GM19239 (cell line): ENCODE measurements at regions not wholly inside any gene's neighbourhood (a gene's known extent, or its start where the extent isn't known, plus 50 kb on each side); places are given as distances from the start of the nearest gene placed in this dataset.
"Not testable (repeated sequence)": the region's sequence is repeated elsewhere in the genome, so short reads cannot be mapped to it uniquely, and the experiment has no call there.

ENCODE experiments used
- DNase-seq: peaks from one replicate; pipeline ENCODE4 v3.0.0; 2011; ENCODE audit warnings: low spot score; ENCODE audit not compliant: insufficient read length
- FAIRE-seq: peaks from 2 replicates; lab custom pipeline; 2011; peaks lifted over from hg19 to GRCh38; lab: Jason Lieb, UNC

DNA sequence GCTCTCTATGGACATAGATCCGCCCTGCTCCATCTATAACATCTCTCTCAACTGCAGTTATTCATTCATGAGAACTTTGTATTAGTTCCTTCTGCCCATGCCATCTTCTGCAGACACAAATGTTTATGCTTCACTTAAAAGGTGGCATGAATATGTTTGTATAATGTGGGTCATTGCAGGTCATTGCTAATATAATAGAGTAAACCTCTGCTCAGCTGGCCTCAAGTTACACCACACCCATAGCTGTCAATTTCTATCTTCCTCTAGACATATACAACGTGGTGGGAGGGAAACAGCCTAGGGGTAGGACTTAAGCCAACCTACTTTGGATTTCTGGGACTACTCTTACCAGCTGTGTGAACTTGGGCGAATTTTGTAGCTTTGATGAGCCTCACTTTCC lies 129.8 kb downstream of the ATXN3L start:
- DNase-seq = no peak
- no peak for FAIRE-seq

DNA sequence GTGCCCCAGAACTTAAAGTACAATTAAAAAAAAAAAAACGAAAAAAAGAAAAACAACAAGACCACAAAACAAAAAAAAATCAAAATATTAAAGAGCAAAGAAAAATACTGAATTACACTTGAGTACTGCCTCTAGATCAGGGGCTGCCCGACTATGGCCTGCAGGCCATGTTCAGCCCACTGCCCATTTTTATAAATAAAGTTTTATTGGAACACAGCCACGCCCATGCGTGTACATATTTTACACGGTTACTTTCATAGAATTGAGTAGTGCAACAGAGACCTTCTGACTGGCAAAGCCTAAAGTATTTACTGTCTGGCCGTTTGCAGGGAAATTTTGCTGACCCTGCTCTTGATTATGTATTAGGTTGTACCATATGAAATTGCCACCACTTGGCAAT lies 130.5 kb downstream of the ATXN3L start:
- FAIRE-seq (no peak), DNase-seq (no peak)

DNA sequence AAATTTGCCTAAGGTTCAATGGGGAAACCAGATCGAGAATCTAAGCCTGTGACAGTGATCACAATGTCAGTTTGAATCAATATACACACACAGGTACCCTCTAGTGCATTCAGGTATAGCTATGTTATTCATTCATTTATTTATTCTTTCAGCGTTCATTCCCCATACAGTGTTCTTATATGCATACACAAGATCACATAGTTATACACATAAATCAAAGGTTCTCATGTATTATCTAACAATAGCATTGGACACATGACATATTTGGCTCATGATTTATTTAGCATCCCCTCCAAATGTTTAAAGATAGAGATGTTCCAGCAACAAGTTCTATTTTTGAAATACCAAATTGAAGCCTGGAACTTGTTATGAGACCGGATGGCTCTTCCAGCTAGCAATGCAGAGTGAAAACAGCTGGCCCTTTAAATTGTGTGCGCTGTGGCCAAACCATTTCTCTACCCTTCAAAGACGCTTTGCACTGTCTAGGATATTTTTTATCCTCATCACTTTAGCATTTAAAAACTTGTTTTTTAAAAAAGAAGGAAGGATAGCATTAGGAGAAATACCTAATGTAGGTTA lies 131.0 kb downstream of the ATXN3L start:
- no peak for DNase-seq
- FAIRE-seq = no peak

DNA sequence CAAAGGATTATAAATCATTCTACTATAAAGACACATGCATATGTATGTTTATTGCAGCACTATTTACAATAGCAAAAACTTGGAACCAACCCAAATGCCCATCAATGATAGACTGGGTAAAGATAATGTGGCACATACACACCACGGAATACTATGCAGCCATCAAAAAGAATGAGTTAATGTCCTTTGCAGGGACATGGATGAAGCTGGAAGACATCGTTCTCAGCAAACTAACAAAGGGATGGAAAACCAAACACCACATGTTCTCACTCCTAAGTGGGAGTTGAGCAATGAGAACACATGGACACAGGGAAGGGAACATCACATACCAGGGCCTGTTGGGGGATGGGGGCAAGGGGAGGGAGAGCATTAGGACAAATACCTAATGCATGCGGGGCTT lies 133.2 kb downstream of the ATXN3L start:
- not testable (repeated sequence) for FAIRE-seq, DNase-seq

DNA sequence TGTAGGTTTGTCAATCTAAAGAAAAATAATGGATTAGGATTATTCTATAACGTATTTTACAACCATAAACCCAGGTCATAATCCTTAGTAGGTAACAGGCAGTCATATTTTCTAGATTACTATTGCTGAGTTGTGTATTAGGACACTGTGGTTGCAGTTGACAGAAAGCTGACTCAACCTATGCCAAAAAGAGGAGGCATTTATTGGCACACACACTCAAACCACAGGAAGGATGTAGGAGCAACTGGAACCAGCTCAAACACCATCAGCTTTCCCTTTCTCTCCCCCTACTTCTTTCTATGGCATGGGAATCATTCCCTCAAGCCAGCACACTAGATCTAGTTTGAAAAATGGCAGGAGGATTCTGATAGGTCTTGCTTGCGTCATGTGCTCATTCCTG lies 136.4 kb upstream of the FAM9C start:
- FAIRE-seq (no peak), DNase-seq (no peak)

DNA sequence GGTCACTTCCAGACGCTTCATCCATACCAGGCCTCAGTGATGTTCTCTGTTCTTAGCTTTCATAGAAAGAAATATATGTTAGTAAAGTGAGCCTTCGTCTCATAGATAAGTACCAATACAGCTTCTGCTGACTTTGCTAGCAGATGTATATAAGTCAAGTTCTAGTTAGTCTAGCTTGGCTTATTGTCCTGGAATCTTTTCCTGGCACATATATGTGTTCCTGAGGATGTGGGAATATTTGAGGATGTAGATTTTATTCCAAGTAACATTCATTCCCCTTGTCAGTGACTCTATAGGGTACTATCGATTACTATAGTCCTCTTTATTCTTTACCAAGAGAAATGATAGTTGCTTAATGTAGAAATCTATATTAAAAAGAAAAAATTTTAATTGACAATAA lies 135.2 kb upstream of the FAM9C start:
- FAIRE-seq = no peak
- no peak for DNase-seq

DNA sequence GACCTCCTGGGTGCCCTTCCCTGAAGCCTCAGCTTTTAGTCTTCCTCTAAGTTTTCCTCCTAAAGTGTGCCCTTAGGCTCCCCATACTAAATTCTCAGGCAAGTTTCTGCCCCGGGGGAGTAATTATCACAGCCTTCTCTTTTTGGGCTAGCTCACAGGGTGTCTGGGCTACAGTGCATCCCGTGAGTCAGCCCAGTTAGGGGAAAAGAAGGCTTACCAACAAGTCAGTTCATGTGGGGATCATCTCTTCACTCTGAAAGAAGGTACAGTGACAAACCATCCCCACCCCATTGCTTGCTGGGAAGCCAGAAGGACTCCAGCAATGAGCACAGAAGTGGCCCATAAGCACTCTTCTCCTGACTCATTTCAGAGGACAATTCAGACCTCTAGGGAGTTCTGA lies 134.7 kb upstream of the FAM9C start:
- DNase-seq (no peak), FAIRE-seq (no peak)

DNA sequence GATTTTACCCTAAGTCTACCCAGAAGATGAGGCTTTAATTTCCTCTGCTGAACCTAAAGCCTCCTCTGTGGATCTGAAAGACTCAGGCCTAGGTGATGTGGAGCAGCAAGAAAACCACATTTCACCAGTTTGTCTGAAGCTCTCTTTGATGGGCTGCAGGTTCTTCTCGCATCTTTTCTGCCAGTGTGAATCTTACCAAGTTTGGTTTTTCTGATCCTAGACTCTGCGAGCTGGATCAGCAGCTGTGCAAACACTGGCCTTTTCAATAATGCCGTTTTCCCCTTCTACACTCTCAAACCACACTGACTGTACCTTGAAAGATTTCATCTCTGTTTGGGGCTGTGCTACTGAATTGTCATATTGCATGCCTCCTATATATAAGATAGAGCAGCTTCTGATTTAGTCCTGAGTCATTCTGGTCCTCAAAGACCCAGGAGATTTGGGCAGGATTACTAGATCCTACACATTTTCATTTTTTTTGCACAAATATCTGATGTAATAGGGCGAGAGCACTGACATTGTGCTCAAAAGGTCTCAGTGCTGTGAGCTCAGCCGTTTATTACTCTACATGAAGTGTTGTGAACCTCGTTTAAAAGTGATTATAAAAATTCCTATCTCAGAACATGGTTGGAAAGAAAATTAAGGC lies 133.6 kb upstream of the FAM9C start:
- FAIRE-seq (no peak), DNase-seq (no peak)

DNA sequence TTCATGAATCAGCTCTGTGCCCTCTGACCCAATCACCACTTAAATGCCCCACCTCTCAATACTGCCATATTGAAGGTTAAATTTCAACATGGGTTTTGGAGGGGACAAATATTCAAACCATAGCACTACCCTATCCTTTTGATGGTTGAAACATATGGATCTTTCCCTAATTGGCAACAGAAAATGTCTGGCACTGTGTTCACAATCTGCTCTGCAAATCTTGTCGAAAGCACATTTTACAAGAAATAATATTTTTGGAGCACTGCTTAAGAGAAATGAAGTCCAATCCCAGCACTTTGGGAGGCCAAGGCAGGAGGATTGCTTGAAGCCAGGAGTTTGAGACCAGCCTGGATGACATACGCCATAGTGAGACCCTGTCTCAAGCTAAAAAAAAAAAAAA lies 130.6 kb upstream of the FAM9C start:
- no peak for DNase-seq
- no peak for FAIRE-seq

DNA sequence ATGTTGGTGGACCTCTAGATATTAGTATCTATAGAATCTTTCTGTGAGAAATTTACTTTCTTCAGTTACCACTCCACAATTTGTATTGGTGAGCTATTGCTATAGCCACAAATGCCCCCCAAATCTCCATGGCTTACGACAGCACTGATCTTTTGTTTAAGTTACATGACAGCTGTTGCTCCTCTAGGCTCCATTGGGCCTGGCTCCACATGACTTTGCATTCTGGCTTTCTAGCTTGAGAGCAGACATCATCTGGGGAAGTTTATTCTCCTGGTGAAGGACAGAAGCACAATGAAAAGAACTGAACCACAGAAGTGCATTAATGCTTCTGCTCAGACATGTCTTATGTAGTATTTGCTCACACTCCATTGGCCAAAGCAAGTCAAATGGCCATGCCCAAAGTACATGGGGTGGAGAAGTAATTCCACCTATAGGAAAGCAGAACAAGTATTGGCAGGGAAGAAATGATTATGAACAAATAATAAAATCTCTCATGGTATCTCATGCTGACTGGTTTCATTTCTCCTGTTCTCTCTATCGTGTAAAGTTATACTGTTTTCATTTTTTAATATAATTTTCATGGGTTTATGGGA lies 126.6 kb upstream of the FAM9C start:
- DNase-seq = no peak
- peak; percentile 74 for FAIRE-seq

DNA sequence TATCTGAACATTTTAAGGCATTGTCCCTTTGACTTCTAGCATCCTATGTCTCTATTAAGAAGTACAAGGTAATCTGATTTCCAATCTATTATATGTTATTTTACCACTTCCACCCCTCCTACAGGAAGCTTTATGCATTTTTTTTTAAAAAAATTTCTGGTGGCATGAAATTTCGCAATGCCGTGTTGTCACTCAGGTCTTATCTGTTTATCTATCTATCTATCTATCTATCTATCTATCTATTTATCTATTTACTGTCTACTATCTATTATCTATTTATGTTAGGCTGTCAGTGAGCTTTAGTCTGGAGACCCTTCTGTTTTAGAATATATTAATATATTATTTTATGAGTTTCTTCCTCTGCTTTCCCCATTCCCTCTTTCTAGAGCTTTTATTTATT lies 125.3 kb upstream of the FAM9C start:
- DNase-seq = no peak
- FAIRE-seq = no peak

DNA sequence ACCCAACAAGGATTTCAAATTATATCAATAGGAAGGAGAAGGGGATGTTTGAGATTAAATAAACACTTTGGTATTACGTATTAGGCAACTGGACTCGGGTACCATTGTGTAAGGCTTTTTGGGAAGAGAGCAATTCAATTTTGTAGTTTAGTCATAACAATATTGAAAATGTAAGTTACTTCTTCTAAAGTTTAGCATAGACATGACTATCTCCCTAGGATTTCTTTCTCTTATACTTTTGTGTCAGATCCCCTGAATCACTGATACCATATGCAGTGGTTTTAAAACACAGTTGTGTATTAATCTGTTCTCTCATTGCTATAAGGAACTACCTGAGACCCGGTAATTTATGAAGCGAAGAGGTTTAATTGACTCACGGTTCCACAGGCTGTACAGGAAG lies 123.8 kb upstream of the FAM9C start:
- FAIRE-seq (peak; percentile 65), DNase-seq (no peak)

DNA sequence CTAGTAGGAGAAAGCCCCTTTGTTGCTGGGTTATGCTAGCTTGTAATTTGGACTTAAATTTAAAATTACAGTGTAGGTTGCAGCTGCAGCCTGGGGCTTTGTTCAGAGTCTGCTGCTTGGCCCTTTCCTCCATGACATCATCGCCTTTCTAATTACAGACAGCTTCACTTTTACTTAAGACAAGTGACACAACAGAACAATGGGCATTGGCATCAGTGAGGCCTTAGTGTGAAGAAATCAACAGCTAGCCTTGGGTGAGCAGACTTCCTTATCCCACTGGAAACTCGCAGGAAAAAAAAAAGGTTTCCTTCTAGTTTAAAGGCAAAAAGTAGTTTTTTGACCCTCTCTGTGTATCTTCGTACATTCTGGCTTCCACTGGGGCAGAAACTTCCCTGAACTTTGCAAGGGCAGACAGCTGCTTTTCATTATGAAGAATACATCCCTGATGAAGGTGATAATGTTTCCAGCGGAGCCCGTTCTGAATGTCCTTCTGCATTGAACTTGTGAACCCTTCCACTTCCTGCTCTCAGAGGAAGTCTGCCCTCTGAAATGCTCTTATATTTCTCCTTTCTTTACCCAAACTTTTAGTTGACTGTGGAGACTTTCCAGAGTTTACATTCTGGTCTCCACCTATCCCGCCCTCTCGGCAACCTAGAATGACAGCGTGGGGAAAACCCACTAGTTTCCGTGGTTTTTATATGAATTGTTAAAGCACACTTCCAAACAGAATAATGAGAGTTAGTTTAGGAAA lies 123.2 kb upstream of the FAM9C start:
- FAIRE-seq = peak; percentile 87
- DNase-seq = no peak

DNA sequence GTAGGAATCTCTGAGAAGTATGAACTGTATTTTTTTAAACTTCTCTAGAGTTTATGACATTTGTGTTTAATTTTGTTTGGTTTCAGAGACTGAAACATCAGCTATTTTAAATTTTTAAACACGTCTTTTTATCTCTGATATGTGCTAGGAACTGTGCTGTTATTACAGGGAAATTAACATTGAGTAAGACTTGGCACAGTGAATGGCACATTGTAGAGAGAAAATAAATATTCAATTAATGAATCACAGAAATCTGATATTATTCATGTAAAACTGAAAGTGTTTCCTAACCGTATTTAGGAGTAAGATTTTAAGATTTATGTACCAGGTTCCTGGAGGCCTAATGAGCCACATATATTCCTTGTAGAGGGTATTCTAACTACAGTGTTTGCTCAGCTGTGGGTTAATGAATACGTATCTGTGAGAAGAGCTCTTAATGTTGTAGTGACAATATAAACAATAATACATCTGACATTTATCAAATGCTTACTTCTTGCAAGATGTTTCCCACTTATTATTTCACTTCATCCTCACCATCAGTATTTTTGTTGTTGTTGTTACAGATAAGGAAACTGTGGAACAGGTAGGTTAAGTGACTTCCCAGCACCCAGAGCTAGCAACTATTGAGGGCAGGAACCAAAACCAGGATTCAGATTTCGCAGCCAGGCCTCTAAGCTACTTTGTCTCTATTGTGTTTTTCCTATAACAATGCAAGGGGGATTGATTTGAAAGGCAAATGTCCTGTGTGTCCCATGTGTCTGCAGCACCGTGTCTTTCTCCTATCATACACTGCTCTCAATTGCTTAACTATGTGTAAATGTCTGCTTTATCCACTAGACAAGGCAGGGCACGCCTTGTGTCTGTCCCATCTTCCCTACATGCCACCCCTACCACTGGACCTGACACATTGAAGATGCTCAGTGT lies 121.1 kb upstream of the FAM9C start:
- FAIRE-seq (no peak), DNase-seq (no peak)

DNA sequence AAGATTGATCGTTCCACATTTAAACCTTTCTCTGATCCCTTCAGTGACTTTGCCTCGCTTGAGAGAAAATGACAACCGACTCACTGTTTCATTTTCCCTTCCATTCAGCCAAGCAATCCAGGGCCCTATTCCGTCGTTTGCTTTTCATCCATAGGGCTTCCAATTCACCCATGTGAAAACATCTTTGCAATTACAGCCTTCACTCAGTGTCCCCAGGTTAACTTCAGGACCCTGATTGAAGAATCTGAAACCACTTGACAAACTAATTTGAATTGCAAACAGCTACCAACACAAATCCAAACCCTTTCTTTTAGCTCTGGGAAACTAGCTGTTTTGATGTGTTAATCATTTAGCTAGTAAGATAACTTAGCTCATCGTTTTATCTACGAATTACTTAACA lies 120.2 kb upstream of the FAM9C start:
- FAIRE-seq (no peak), DNase-seq (no peak)

DNA sequence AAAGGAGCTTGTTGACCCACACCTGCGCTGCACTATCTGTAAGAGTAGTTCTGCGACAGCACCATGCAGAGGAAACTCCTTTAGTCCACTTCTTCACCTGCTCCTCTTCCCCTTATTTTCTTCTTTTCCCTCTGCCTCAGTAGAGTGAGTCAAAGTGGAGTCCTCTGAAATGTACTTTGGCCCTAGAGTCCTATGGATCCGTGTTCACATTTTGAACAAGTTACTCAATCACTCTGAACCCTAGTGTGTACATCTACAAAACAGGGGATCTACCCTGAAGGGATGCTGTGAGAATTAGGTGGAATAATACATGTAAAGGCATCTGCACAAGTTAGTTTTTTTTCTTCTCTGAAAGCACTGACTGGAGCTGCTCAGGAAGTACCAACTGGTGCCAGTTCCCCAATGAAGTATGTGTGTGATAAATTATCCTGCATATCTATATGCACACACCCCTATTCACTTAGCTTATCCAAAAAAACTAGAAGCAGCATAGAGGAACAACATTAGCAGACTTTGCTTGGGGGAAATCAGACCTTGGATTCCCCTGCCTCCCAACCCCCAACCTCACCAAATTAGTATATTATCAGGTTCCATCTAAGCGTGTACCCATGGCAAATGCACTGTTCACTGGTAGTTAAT lies 118.5 kb upstream of the FAM9C start:
- DNase-seq = no peak
- FAIRE-seq = no peak

DNA sequence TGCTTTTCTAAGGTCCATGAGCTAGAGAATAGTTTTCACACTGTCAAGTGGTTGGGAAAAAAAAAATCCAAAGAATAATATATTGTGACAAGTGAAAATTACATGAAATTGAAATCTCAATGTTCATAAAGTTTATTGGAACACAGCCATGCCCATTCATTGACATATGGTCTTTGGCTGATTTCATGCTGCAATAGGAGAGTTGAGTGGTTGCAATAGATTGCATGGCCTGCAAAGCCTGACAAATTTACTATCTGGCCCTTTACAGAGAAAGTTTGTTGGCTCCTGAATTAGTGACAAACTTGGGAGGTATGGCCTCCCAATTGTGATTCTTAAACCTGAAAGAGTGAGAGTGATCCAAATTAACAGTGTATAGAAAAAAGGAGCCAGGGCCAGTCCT lies 115.5 kb upstream of the FAM9C start:
- DNase-seq (no peak), FAIRE-seq (no peak)

DNA sequence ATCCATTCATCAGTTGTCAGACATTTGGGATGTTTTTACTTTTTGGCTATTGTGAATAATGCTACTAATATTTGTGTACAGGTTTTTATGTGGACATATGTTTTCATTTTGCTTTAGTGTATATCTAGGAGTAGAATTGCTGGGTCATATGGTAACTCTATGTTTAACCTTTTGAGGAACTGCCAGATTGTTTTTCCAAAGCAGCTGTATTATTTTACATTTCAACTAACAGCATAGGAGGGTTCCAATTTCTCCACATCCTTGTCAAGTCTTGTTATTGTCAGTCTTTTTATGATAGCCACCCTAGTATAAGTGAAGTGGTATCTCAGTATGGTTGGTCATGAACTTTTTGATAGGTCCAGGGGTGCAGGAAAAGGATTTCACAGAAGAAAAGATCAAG lies 114.5 kb upstream of the FAM9C start:
- DNase-seq (no peak), FAIRE-seq (no peak)

DNA sequence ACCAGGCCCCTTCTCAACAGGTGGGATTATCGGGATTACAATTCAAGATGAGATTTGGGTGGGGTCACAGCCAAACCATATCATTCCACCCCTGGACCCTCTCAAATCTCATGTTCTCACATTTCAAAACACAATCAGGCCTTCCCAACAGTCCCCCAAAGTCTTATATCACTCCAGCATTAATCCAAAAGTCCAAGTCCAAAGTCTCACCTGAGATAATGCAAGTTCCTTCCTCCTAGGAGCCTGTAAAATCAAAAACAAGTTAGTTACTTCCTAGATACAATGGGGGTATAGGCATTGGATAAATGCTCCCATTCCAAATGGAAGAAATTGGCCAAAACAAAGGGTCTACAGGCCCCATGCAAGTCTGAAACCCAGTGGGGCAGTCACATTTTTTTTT lies 111.1 kb upstream of the FAM9C start:
- not testable (repeated sequence) for DNase-seq, FAIRE-seq

DNA sequence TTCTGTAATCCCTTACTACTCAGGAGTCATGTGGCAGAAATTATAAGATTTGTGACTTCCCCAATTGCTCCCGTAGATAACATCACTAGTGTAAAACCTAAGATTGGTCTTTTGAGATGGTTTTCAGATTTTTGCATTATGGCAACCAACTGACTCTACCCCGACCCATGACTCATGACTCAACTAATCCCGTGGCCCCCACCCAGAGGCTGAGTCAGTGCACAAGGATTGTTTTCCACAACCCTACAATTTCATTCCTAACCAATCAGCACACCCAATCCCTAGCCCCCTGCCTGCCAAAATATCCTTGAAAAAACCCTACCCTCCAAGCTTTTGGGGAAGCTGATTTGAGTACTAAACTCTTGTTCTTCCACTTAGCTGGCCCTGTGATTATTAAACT lies 109.4 kb upstream of the FAM9C start:
- FAIRE-seq = no peak
- no peak for DNase-seq
